GM21515 (cell line): ENCODE measurements at regions not wholly inside any gene's neighbourhood (a gene's known extent, or its start where the extent isn't known, plus 50 kb on each side); places are given as distances from the start of the nearest gene placed in this dataset.

ENCODE experiments used
- ATAC-seq: cut with Tn5 transposase; IDR thresholded peaks from one replicate; pipeline ENCODE4 v1.9.1; 2021; ENCODE audit not compliant: unreplicated experiment

- ATAC-seq = no peak
Observed at GRCh38 chr5:125154301-125155110, 408.1 kb upstream of the ZNF608 start.

GRCh38 chr5:125160787-125161502, 414.5 kb upstream of the ZNF608 start:
- ATAC-seq = no peak

- ATAC-seq = no peak
Observed at GRCh38 chr5:125162714-125163113, 416.3 kb upstream of the ZNF608 start.

GRCh38 chr5:125169396-125169795, 423.0 kb upstream of the ZNF608 start:
- no peak for ATAC-seq

- no peak for ATAC-seq
Observed at GRCh38 chr5:125171641-125172040, 425.2 kb upstream of the ZNF608 start.

GRCh38 chr5:125175348-125176004, 429.0 kb upstream of the ZNF608 start:
- no peak for ATAC-seq

- no peak for ATAC-seq
Observed at GRCh38 chr5:125176005-125176390, 429.6 kb upstream of the ZNF608 start.

GRCh38 chr5:125177340-125177739, 430.9 kb upstream of the ZNF608 start:
- ATAC-seq = no peak

GRCh38 chr5:125179612-125180011, 433.2 kb upstream of the ZNF608 start:
- no peak for ATAC-seq

- no peak for ATAC-seq
Observed at GRCh38 chr5:125180231-125180829, 433.9 kb upstream of the ZNF608 start.

- no peak for ATAC-seq
Observed at GRCh38 chr5:125181159-125181558, 434.7 kb upstream of the ZNF608 start.

GRCh38 chr5:125181955-125182354, 435.5 kb upstream of the ZNF608 start:
- ATAC-seq = no peak

GRCh38 chr5:125185740-125186139, 439.3 kb upstream of the ZNF608 start:
- ATAC-seq = no peak

GRCh38 chr5:125186911-125187375, 440.5 kb upstream of the ZNF608 start:
- no peak for ATAC-seq

GRCh38 chr5:125189531-125189941, 443.1 kb upstream of the ZNF608 start:
- no peak for ATAC-seq

GRCh38 chr5:125190232-125191087, 444.0 kb upstream of the ZNF608 start:
- no peak for ATAC-seq

GRCh38 chr5:125194883-125195282, 448.4 kb upstream of the ZNF608 start:
- ATAC-seq = no peak

- ATAC-seq = no peak
Observed at GRCh38 chr5:125196481-125197111, 450.2 kb upstream of the ZNF608 start.

GRCh38 chr5:125197321-125197720, 450.9 kb upstream of the ZNF608 start:
- no peak for ATAC-seq
